Parathyroid adenoma (tissue), 2 donors: ENCODE measurements at regions not wholly inside any gene's neighbourhood (a gene's known extent, or its start where the extent isn't known, plus 50 kb on each side); places are given as distances from the start of the nearest gene placed in this dataset.

Source experiments
- H2AFZ ChIP-seq: fragments of 300-600 bp; sonication (generic); one replicate; pipeline ENCODE4 v1.7.0; 2017; ENCODE audit warnings: antibody characterized with exemption, mild to moderate bottlenecking
- H3K27ac ChIP-seq: fragments of 300-600 bp; sonication (generic); one replicate; pipeline ENCODE4 v1.7.0; 2017
- H3K27me3 ChIP-seq: fragments of 300-600 bp; sonication (generic); one replicate; pipeline ENCODE4 v1.7.0; 2017; ENCODE audit warnings: low read length; ENCODE audit not compliant: control insufficient read depth, insufficient read depth
- H3K36me3 ChIP-seq: fragments of 300-600 bp; sonication (generic); one replicate; pipeline ENCODE4 v1.7.0; 2017; ENCODE audit warnings: low read length; ENCODE audit not compliant: control insufficient read depth, insufficient read depth
- H3K4me1 ChIP-seq: fragments of 300-600 bp; sonication (generic); one replicate; pipeline ENCODE4 v1.7.0; 2017; ENCODE audit warnings: control low read depth
- H3K4me2 ChIP-seq: fragments of 300-600 bp; sonication (generic); one replicate; pipeline ENCODE4 v1.7.0; 2017; ENCODE audit warnings: low read length
- H3K4me3 ChIP-seq: fragments of 300-600 bp; sonication (generic); one replicate; pipeline ENCODE4 v1.7.0; 2017; ENCODE audit warnings: low read depth, low read length
- H3K79me2 ChIP-seq: fragments of 300-600 bp; sonication (generic); one replicate; pipeline ENCODE4 v1.7.0; 2017; ENCODE audit warnings: control low read depth
- H3K9ac ChIP-seq: fragments of 300-600 bp; sonication (generic); one replicate; pipeline ENCODE4 v1.7.0; 2017; ENCODE audit warnings: mild to moderate bottlenecking
- H3K9me3 ChIP-seq: fragments of 300-600 bp; sonication (generic); one replicate; pipeline ENCODE4 v1.7.0; 2017; ENCODE audit warnings: low read length; ENCODE audit not compliant: control insufficient read depth
- CTCF ChIP-seq: fragments of 300-600 bp; sonication (generic); IDR thresholded peaks from one replicate; pipeline ENCODE4 v1.7.0; 2017; ENCODE audit warnings: antibody characterized with exemption, mild to moderate bottlenecking
- donor health status: primary hyperparathyroidism.

GRCh38 chr2:11941201-11942177 lies 195.1 kb downstream of the LPIN1 start:
- Histone ChIP-seq H3K79me2 (no peaks in the 10 kb centered on the region), H3K4me2 (no peak overlapping the region), H3K4me3 (no peak overlapping the region), H3K27me3 (no peaks in the 10 kb centered on the region), H3K36me3 (no peaks in the 10 kb centered on the region), H3K9ac (no peak overlapping the region), H3K4me1 (no peaks in the 10 kb centered on the region), H3K27ac (no peak overlapping the region), H3K9me3 (no peaks in the 10 kb centered on the region), H2AFZ (no peak overlapping the region)
- TF ChIP-seq CTCF = no peak

GRCh38 chr2:11942178-11942569 lies 195.7 kb downstream of the LPIN1 start:
- no peak for TF ChIP-seq CTCF
- no peak overlapping the region for H3K27ac ChIP-seq
- no peaks in the 10 kb centered on the region for H3K4me1 ChIP-seq
- no peaks in the 10 kb centered on the region for H3K36me3 ChIP-seq
- no peak overlapping the region for H3K4me3 ChIP-seq
- H3K9ac ChIP-seq = no peak overlapping the region
- no peaks in the 10 kb centered on the region for H3K27me3 ChIP-seq
- no peak overlapping the region for H3K4me2 ChIP-seq
- H3K79me2 ChIP-seq = no peaks in the 10 kb centered on the region
- no peak overlapping the region for H2AFZ ChIP-seq
- H3K9me3 ChIP-seq = no peaks in the 10 kb centered on the region

- Histone ChIP-seq H3K79me2 (no peaks in the 10 kb centered on the region), H3K36me3 (no peaks in the 10 kb centered on the region), H3K4me1 (no peaks in the 10 kb centered on the region), H2AFZ (no peak overlapping the region), H3K4me2 (no peak overlapping the region), H3K27me3 (no peaks in the 10 kb centered on the region), H3K9me3 (no peaks in the 10 kb centered on the region), H3K9ac (no peak overlapping the region), H3K4me3 (no peak overlapping the region), H3K27ac (no peak overlapping the region)
- TF ChIP-seq CTCF = no peak
Measured at GRCh38 chr2:11944311-11944710, 197.9 kb downstream of the LPIN1 start.

- Histone ChIP-seq H3K9ac (no peak overlapping the region), H3K27ac (no peak overlapping the region), H2AFZ (no peak overlapping the region), H3K4me3 (no peak overlapping the region), H3K9me3 (no peaks in the 10 kb centered on the region), H3K27me3 (no peaks in the 10 kb centered on the region), H3K4me2 (no peak overlapping the region), H3K79me2 (no peaks in the 10 kb centered on the region), H3K4me1 (no peaks in the 10 kb centered on the region), H3K36me3 (no peaks in the 10 kb centered on the region)
- no peak for TF ChIP-seq CTCF
Measured at GRCh38 chr2:11945139-11946126, 199.0 kb downstream of the LPIN1 start.
